ENCODE measurements at regions not wholly inside any gene's neighbourhood (a gene's known extent, or its start where the extent isn't known, plus 50 kb on each side); places are given as distances from the start of the nearest gene placed in this dataset.

- no peak for DNase-seq (ENCODE audit: low spot score)
- TF ChIP-seq CTCF (IDR thresholded peaks at IDR 0.05; ENCODE audit: extremely low read depth, missing control alignments), result no peak
Measured at GRCh38 chr2:163822033-163822432, 86.2 kb upstream of the FIGN start.

- no peak for DNase-seq (ENCODE audit: low spot score)
- no peak for TF ChIP-seq CTCF (IDR thresholded peaks at IDR 0.05; ENCODE audit: extremely low read depth, missing control alignments)
Measured at GRCh38 chr2:163812926-163813520, 77.2 kb upstream of the FIGN start.

- TF ChIP-seq CTCF (IDR thresholded peaks at IDR 0.05; ENCODE audit: extremely low read depth, missing control alignments), result no peak
- no peak for DNase-seq (ENCODE audit: low spot score)
Measured at GRCh38 chr2:163808406-163808805, 72.6 kb upstream of the FIGN start.

- no peak for DNase-seq (ENCODE audit: low spot score)
- no peak for TF ChIP-seq CTCF (IDR thresholded peaks at IDR 0.05; ENCODE audit: extremely low read depth, missing control alignments)
Measured at GRCh38 chr2:163802284-163802683, 66.5 kb upstream of the FIGN start.

- DNase-seq (ENCODE audit: low spot score), result no peak
- TF ChIP-seq CTCF (IDR thresholded peaks at IDR 0.05; ENCODE audit: extremely low read depth, missing control alignments), result no peak
Measured at GRCh38 chr2:163801486-163801885, 65.7 kb upstream of the FIGN start.

- no peak for DNase-seq (ENCODE audit: low spot score)
- no peak for TF ChIP-seq CTCF (IDR thresholded peaks at IDR 0.05; ENCODE audit: extremely low read depth, missing control alignments)
Measured at GRCh38 chr2:163800951-163801381, 65.2 kb upstream of the FIGN start.

- no peak for DNase-seq (ENCODE audit: low spot score)
- TF ChIP-seq CTCF (IDR thresholded peaks at IDR 0.05; ENCODE audit: extremely low read depth, missing control alignments), result no peak
Measured at GRCh38 chr2:163799807-163800206, 64.0 kb upstream of the FIGN start.

Data from GM20000 (cell line).